GM21360 (cell line): ENCODE measurements at regions not wholly inside any gene's neighbourhood (a gene's known extent, or its start where the extent isn't known, plus 50 kb on each side); places are given as distances from the start of the nearest gene placed in this dataset.

Experiments used
- ATAC-seq: cut with Tn5 transposase; IDR thresholded peaks from one replicate; pipeline ENCODE4 v1.9.1; 2021; ENCODE audit warnings: mild to moderate bottlenecking, moderate library complexity; ENCODE audit not compliant: unreplicated experiment

GRCh38 chr13:63044589-63045313 is 1629.1 kb upstream of the PCDH20 start:
- no peak for ATAC-seq

- no peak for ATAC-seq
Observed at GRCh38 chr13:63042686-63043085, 1627.0 kb upstream of the PCDH20 start.

- no peak for ATAC-seq
Observed at GRCh38 chr13:63041640-63042414, 1626.2 kb upstream of the PCDH20 start.

GRCh38 chr13:63026285-63026797 is 1610.7 kb upstream of the PCDH20 start:
- no peak for ATAC-seq

- no peak for ATAC-seq
Observed at GRCh38 chr13:63025741-63026140, 1610.1 kb upstream of the PCDH20 start.

- ATAC-seq = no peak
Observed at GRCh38 chr13:63024458-63024857, 1608.8 kb upstream of the PCDH20 start.

- no peak for ATAC-seq
Observed at GRCh38 chr13:63011996-63012395, 1596.3 kb upstream of the PCDH20 start.

GRCh38 chr13:63010072-63010658 is 1594.5 kb upstream of the PCDH20 start:
- no peak for ATAC-seq

- ATAC-seq = no peak
Observed at GRCh38 chr13:63005625-63006024, 1590.0 kb upstream of the PCDH20 start.

GRCh38 chr13:62997696-62998095 is 1582.0 kb upstream of the PCDH20 start:
- ATAC-seq = no peak

- ATAC-seq = no peak
Observed at GRCh38 chr13:62997038-62997599, 1581.5 kb upstream of the PCDH20 start.

GRCh38 chr13:62973804-62974203 is 1558.2 kb upstream of the PCDH20 start:
- ATAC-seq = no peak

- ATAC-seq = no peak
Observed at GRCh38 chr13:62964522-62964921, 1548.9 kb upstream of the PCDH20 start.

GRCh38 chr13:62960723-62961122 is 1545.1 kb upstream of the PCDH20 start:
- no peak for ATAC-seq

GRCh38 chr13:62933809-62934208 is 1518.2 kb upstream of the PCDH20 start:
- ATAC-seq = no peak

GRCh38 chr13:62932256-62932883 is 1516.7 kb upstream of the PCDH20 start:
- ATAC-seq = no peak

- no peak for ATAC-seq
Observed at GRCh38 chr13:62931853-62932252, 1516.2 kb upstream of the PCDH20 start.

GRCh38 chr13:62924395-62924794 is 1508.7 kb upstream of the PCDH20 start:
- no peak for ATAC-seq

- no peak for ATAC-seq
Observed at GRCh38 chr13:62920159-62920558, 1504.5 kb upstream of the PCDH20 start.

- ATAC-seq = no peak
Observed at GRCh38 chr13:62919491-62919890, 1503.8 kb upstream of the PCDH20 start.

GRCh38 chr13:62910541-62911060 is 1495.0 kb upstream of the PCDH20 start:
- ATAC-seq = no peak
